ENCODE measurements at regions not wholly inside any gene's neighbourhood (a gene's known extent, or its start where the extent isn't known, plus 50 kb on each side); places are given as distances from the start of the nearest gene placed in this dataset.
"Not testable (repeated sequence)": the region's sequence is repeated elsewhere in the genome, so short reads cannot be mapped to it uniquely, and the experiment has no call there.

DNA sequence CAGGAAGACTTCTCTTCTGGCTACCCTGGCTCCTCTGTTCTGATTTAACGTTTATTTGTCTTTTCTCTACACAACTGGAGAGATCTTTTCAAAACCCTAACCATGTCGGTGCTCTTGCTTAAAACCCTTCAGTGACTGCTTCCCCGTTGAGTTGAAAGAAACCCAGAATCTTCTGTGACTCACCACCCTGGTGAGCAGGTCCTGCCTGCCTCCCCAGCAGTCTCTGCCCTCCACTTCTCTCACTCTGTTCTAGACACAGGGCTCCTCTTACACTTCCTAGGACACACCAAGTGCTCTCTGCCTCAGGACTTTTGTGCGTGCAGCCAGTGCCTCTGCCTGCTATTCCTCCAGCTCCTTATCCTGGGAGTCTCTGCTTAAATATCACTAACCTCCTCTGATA, 131.4 kb downstream of the IER5 start:
- no peak for DNase-seq (ENCODE audit: extremely low read depth, low read depth)
- TF ChIP-seq, protein P1, sequence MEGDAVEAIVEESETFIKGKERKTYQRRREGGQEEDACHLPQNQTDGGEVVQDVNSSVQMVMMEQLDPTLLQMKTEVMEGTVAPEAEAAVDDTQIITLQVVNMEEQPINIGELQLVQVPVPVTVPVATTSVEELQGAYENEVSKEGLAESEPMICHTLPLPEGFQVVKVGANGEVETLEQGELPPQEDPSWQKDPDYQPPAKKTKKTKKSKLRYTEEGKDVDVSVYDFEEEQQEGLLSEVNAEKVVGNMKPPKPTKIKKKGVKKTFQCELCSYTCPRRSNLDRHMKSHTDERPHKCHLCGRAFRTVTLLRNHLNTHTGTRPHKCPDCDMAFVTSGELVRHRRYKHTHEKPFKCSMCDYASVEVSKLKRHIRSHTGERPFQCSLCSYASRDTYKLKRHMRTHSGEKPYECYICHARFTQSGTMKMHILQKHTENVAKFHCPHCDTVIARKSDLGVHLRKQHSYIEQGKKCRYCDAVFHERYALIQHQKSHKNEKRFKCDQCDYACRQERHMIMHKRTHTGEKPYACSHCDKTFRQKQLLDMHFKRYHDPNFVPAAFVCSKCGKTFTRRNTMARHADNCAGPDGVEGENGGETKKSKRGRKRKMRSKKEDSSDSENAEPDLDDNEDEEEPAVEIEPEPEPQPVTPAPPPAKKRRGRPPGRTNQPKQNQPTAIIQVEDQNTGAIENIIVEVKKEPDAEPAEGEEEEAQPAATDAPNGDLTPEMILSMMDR (IDR thresholded peaks at IDR 0.05; ENCODE audit: low read depth, low read length) = no peak

DNA sequence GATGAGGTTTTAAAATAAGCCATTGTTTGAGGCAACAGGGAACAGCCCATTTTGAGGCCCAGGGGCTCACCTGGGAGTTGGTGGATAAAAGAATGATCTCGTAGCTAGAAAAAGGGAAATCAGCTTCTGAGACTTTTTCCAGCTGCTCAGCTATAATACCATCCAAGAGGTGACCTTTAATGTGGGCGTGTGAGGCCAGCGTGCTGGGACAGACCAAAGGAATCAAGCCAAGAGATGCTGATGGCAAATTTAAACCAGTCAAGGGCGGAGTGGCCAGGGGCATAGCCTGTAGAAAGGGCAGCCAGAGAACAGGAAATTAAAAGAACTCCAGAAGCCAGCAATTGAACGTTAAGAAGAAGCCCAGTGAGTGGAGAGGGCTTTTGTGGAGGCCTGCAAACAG, 132.6 kb downstream of the IER5 start:
- TF ChIP-seq, protein P1 (IDR thresholded peaks at IDR 0.05; ENCODE audit: low read depth, low read length) = no peak

DNA sequence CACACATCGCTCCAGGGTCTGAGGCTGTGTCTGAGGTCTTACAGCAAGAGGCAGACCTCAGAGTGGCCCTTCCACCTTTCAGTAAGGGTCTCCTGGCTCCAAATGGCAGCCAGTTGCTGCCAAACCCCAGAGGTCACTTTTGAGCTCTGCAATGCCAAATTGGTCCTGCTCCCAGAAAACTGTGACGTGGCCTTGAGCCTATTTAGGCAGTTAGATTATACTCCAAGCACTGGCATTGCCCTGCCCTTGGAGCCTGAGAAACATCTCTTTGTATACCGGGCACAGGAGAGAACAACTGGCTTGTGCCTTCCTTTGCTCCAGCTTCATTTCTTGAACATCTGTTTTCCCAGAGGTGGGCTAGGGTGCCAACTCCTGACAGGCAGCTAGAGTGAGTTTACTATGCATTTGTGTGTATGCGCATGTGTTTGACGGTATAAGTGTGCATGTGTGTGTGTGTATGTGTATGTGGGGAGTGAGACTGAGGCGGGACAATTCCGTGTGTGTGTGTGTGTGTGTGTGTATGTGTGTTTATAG, 134.5 kb downstream of the IER5 start:
- DNase-seq (ENCODE audit: extremely low read depth, low read depth) = no peak
- TF ChIP-seq, protein P1 (IDR thresholded peaks at IDR 0.05; ENCODE audit: low read depth, low read length) = no peak

More for the DNA sequence above, 132.6 kb downstream of the IER5 start:
- DNase-seq (ENCODE audit: extremely low read depth, low read depth) = no peak

DNA sequence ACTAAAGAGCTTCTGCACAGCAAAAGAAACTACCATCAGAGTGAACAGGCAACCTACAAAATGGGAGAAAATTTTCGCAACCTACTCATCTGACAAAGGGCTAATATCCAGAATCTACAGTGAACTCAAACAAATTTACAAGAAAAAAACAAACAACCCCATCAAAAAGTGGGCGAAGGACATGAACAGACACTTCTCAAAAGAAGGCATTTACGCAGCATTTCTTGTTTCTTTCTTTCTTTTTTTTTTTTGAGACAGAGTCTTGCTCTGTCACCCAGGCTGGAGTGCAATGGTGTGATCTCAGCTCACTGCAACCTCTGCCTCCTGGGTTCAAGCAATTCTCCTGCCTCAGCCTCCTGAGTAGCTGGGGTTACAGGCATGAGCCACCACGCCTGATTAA, 138.2 kb downstream of the IER5 start:
- not testable (repeated sequence) for DNase-seq (ENCODE audit: extremely low read depth, low read depth)

DNA sequence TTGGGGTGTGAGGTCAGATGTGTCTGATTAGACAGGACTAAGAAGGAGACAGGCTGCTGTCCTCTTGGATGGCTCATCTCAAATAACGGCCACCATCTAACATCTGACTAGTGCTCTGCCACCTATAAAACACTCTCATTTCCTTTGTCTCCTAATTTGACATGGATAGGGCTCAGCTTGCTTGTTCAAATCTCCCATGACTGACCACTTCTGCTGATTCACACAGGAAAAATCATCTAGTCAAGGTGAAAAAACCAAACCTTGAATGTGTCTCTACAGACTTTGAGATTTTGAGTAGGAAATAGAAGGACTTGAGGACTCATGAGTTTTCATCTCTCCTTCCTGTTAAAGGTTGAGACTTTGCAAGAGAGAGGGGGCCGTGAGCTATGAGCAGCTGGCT, 150.6 kb downstream of the IER5 start:
- TF ChIP-seq, protein P1 (IDR thresholded peaks at IDR 0.05; ENCODE audit: low read depth, low read length) = no peak
- DNase-seq (ENCODE audit: extremely low read depth, low read depth) = no peak

DNA sequence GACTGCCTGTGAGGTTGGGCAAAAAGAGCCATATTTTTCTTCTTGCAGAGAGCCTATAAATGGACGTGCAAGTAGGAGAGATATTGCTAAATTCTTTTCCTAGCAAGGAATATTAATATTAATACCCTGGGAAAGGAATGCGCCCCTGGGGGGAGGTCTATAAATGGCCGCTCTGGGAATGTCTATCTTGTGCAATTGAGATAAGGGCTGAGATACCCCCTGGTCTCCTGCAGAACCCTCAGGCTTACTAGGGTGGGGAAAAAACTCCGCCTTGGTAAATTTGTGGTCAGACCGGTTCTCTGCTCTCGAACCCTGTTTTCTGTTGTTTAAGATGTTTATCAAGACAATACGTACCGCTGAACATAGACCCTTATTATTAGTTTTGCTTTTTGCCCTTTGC, 157.8 kb downstream of the IER5 start:
- not testable (repeated sequence) for DNase-seq (ENCODE audit: extremely low read depth, low read depth)

DNA sequence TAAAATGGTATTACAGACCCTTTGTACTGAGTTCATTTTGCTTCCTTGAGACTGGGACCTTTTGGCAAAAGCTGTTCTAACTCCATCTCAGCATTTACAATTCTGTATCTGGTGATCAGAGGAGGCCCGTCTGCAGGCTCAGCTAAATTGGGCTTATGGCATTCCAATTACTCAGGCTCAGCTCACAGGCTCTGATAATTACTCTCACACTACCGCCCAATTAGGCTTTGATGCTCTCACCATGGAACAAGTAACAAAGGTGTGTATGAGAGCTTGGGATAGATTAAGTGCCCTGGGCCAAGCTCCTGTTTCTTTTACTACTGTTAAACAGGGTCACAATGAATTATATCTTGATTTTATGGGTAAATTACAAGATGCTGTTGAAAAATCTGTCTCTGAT, 159.9 kb downstream of the IER5 start:
- not testable (repeated sequence) for DNase-seq (ENCODE audit: extremely low read depth, low read depth)

DNA sequence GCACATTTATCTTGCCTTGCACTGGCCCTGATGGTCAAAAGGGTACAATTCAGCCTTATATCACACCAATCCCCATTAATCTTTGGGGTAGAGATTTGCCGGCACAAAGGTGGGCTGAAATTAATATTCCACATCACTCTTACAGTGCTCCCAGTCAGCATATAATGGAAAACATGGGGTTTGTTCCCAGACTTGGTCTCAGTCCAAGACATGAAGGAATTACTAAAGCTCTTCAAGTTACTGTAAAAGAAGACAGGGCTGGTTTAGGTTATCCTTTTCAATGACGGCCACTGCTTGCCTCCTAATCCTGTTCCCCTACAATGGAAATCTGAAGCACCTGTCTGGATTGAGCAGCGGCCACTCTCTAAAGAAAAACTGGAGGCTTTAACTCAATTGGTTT, 160.7 kb downstream of the IER5 start:
- TF ChIP-seq, protein P1 (IDR thresholded peaks at IDR 0.05; ENCODE audit: low read depth, low read length) = no peak
- DNase-seq (ENCODE audit: extremely low read depth, low read depth) = no peak

DNA sequence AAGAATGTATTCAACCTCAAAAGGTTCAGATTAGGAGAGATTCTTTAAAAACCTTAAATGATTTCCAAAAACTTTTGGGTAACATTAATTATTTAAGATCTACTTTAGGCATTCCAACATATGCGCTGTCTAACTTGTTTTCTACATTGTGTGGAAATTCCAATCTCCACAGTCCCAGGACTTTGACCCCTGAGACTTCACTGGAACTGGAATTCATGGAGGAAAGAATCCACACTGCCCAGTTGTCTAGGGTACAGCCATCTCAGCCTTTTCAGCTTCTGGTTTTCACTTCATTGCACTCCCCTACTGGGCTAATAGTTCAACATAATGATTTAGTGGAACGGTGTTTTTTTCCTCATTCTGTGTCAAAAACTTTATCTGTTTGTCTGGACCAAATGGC, 161.5 kb downstream of the IER5 start:
- DNase-seq (ENCODE audit: extremely low read depth, low read depth) = no peak
- TF ChIP-seq, protein P1 (IDR thresholded peaks at IDR 0.05; ENCODE audit: low read depth, low read length) = no peak
